T-cell (primary cell): ENCODE measurements at regions not wholly inside any gene's neighbourhood (a gene's known extent, or its start where the extent isn't known, plus 50 kb on each side); places are given as distances from the start of the nearest gene placed in this dataset.

ENCODE experiments used
- ATAC-seq, 4 experiments: fragments of 200-7000 bp in 3 of 4; fragments of 150-1000 bp in 1 of 4; cut with Tn5 transposase; replicated peaks in 1 of 4; 1 replicate in 3 of 4; 2 replicates in 1 of 4; pipeline ENCODE4 v1.10.0; 2021; ENCODE audit warnings: moderate library complexity in 3 of 4, mild to moderate bottlenecking in 2 of 4, moderate number of reproducible peaks in 1 of 4
- CTCF ChIA-PET, 2 donors: fragments of 300-600 bp; sonication (Branson Sonifier 250); formaldehyde crosslinking; loops; one replicate each; lab custom pipeline; 2022; ENCODE audit warnings: antibody characterized with exemption in 2 of 2; lab: Charles Lee
- POLR2A ChIA-PET, 2 donors: fragments of 300-600 bp; sonication (Branson Sonifier 250); formaldehyde crosslinking; loops; one replicate each; lab custom pipeline; 2022; ENCODE audit warnings: antibody characterized with exemption in 2 of 2; lab: Charles Lee
- DNase-seq, 35 experiments: peaks; one replicate each; pipeline versions ENCODE4 v3.0.0 to v3.0.0-alpha.2; 2013 to 2023
- H3K27ac ChIP-seq: one replicate; pipeline ENCODE4 v1.5.1; 2013; ENCODE audit warnings: low read length
- H3K27me3 ChIP-seq, 2 experiments: replicated peaks in 1 of 2; 1 replicate in 1 of 2; 2 replicates in 1 of 2; pipeline versions ENCODE4 v1.6.1 to v1.7.0; 2013; ENCODE audit warnings: low read length in 1 of 2, mixed read lengths in 1 of 2; ENCODE audit not compliant: control insufficient read depth in 2 of 2, insufficient read depth in 2 of 2; ENCODE audit errors: extremely low read depth in 1 of 2
- H3K36me3 ChIP-seq, 2 donors: 1 replicate in 1 of 2; 2 replicates in 1 of 2; pipeline versions ENCODE4 v1.6.1 to v1.7.0; 2013; ENCODE audit warnings: low read length in 1 of 2; ENCODE audit not compliant: control insufficient read depth in 2 of 2, insufficient read depth in 1 of 2; ENCODE audit errors: extremely low read depth in 1 of 2
- H3K4me1 ChIP-seq, 2 experiments: 1 replicate in 1 of 2; 2 replicates in 1 of 2; pipeline versions ENCODE4 v1.6.1 to v1.7.0; 2013; ENCODE audit warnings: low read length in 2 of 2, mixed read lengths in 1 of 2; ENCODE audit not compliant: insufficient read depth in 2 of 2, control insufficient read depth in 1 of 2; ENCODE audit errors: extremely low read depth in 1 of 2
- H3K4me3 ChIP-seq, 2 donors: 1 replicate in 1 of 2; 2 replicates in 1 of 2; pipeline versions ENCODE4 v1.5.1 to v1.7.0; 2013; ENCODE audit warnings: mild to moderate bottlenecking in 2 of 2, low read length in 1 of 2, moderate library complexity in 1 of 2; ENCODE audit not compliant: control insufficient read depth in 1 of 2; ENCODE audit errors: extremely low read depth in 1 of 2
- H3K9me3 ChIP-seq: 2 replicates; pipeline ENCODE4 v1.7.0; 2013
- H3K27ac Mint-ChIP-seq, 2 donors: one replicate each; pipeline ENCODE4 v1.8.0; 2020 to 2021; ENCODE audit warnings: mild to moderate bottlenecking in 2 of 2, mixed read lengths in 2 of 2
- H3K27me3 Mint-ChIP-seq, 2 donors: one replicate each; pipeline ENCODE4 v1.8.0; 2021 to 2022; ENCODE audit warnings: mixed read lengths in 2 of 2
- H3K36me3 Mint-ChIP-seq: one replicate; pipeline ENCODE4 v1.8.0; 2021; ENCODE audit warnings: mixed read lengths
- H3K4me1 Mint-ChIP-seq, 3 donors: one replicate each; pipeline ENCODE4 v1.8.0; 2020 to 2022; ENCODE audit warnings: mixed read lengths in 3 of 3, mild to moderate bottlenecking in 1 of 3
- H3K4me3 Mint-ChIP-seq, 3 donors: one replicate each; pipeline ENCODE4 v1.8.0; 2020 to 2022; ENCODE audit warnings: mild to moderate bottlenecking in 3 of 3, mixed read lengths in 3 of 3, moderate library complexity in 3 of 3
- H3K9me3 Mint-ChIP-seq, 3 donors: one replicate each; pipeline ENCODE4 v1.8.0; 2020 to 2022; ENCODE audit warnings: mixed read lengths in 3 of 3
- WGBS: methylation state at CpG from one replicate; pipeline ENCODE4 v1.1.5; 2013; ENCODE audit warnings: missing lambda C conversion rate; ENCODE audit not compliant: insufficient coverage; 5-methylcytosine and 5-hydroxymethylcytosine counted together

- ATAC-seq (no peak), DNase-seq (no peak)
- Histone ChIP-seq H3K27ac (no peak overlapping the region), H3K4me3 (no peak overlapping the region), H3K9me3 (no peaks in the 10 kb centered on the region), H3K4me1 (peaks cover 0 to 4% of the 10 kb centered on the region in 2 experiments), H3K36me3 (no peaks in the 10 kb centered on the region), H3K27me3 (peaks cover 9 to 33% of the 10 kb centered on the region in 2 experiments)
- Mint-ChIP-seq H3K27ac (no peak overlapping the region), H3K27me3 (peaks cover 37 to 65% of the 10 kb centered on the region in 2 donors), H3K4me1 (peaks cover 11 to 14% (median 13%) of the 10 kb centered on the region in 3 donors), H3K9me3 (peaks cover 0 to 17% (median 8%) of the 10 kb centered on the region in 3 donors), H3K36me3 (no peaks in the 10 kb centered on the region), H3K4me3 (peak overlapping the region in 1 of 3 donors; percentile 32)
- POLR2A ChIA-PET = no interaction called here
- CTCF ChIA-PET = no interaction called here
- 76% methylated on average over 11 of the region's 12 CpGs for WGBS
Measured at GRCh38 chr1:38476850-38477178, 382.8 kb downstream of the RRAGC start.

GRCh38 chr1:38476111-38476849 is 383.3 kb downstream of the RRAGC start:
- Mint-ChIP-seq H3K27ac (no peak overlapping the region), H3K4me1 (peaks cover 11 to 14% (median 13%) of the 10 kb centered on the region in 3 donors), H3K4me3 (peak overlapping the region in 2 of 3 donors; percentile 32 to 67), H3K36me3 (no peaks in the 10 kb centered on the region), H3K9me3 (peaks cover 0 to 17% (median 8%) of the 10 kb centered on the region in 3 donors), H3K27me3 (peaks cover 40 to 65% of the 10 kb centered on the region in 2 donors)
- Histone ChIP-seq H3K36me3 (no peaks in the 10 kb centered on the region), H3K4me3 (peak overlapping the region in 1 of 2 donors; percentile 11), H3K27me3 (peaks cover 9 to 32% of the 10 kb centered on the region in 2 experiments), H3K4me1 (peaks cover 0 to 4% of the 10 kb centered on the region in 2 experiments), H3K9me3 (no peaks in the 10 kb centered on the region), H3K27ac (no peak overlapping the region)
- ChIA-PET POLR2A (no interaction called here), CTCF (no interaction called here)
- ATAC-seq (no peak), DNase-seq (no peak)
- WGBS = 34% methylated on average over 42 of the region's 46 CpGs

GRCh38 chr1:38475624-38476005 is 384.0 kb downstream of the RRAGC start:
- Histone ChIP-seq H3K36me3 (no peaks in the 10 kb centered on the region), H3K4me1 (peaks cover 0 to 4% of the 10 kb centered on the region in 2 experiments), H3K4me3 (no peak overlapping the region), H3K27ac (no peak overlapping the region), H3K27me3 (peaks cover 9 to 26% of the 10 kb centered on the region in 2 experiments), H3K9me3 (no peaks in the 10 kb centered on the region)
- ATAC-seq (no peak), DNase-seq (no peak)
- POLR2A ChIA-PET = no interaction called here
- peaks cover 0 to 17% (median 8%) of the 10 kb centered on the region in 3 donors for H3K9me3 Mint-ChIP-seq
- peaks cover 42 to 64% of the 10 kb centered on the region in 2 donors for H3K27me3 Mint-ChIP-seq
- H3K36me3 Mint-ChIP-seq = no peaks in the 10 kb centered on the region
- CTCF ChIA-PET = interaction anchor here in 1 of 2 donors (0.8 kb wide), 1 partner anchor 24 kb away, joined by 3 read pairs; no protein-coding TSS in a partner anchor
- peak overlapping the region in 1 of 2 donors; percentile 67 for H3K27ac Mint-ChIP-seq
- peaks cover 11 to 14% (median 13%) of the 10 kb centered on the region in 3 donors for H3K4me1 Mint-ChIP-seq
- peak overlapping the region in 2 of 3 donors; percentile 54 to 67 for H3K4me3 Mint-ChIP-seq
- 90% methylated on average over 2 of the region's 6 CpGs for WGBS

GRCh38 chr1:38474738-38475623 is 384.6 kb downstream of the RRAGC start:
- DNase-seq (peak in 2 of 35 experiments; percentile 1 to 11), ATAC-seq (peak in 3 of 4 experiments; percentile 32 to 73 (median 64))
- CTCF ChIA-PET = interaction anchor here (0.6 to 0.8 kb wide), 2 partner anchors 24 to 73 kb away, joined by 3 read pairs; no protein-coding TSS in a partner anchor
- H3K4me3 ChIP-seq = no peak overlapping the region
- H3K36me3 ChIP-seq = no peaks in the 10 kb centered on the region
- H3K27ac ChIP-seq = peak overlapping the region; percentile 36
- WGBS = 36% methylated on average over 12 of the region's 18 CpGs
- H3K9me3 Mint-ChIP-seq = peaks cover 0 to 17% (median 8%) of the 10 kb centered on the region in 3 donors
- H3K27me3 Mint-ChIP-seq = peaks cover 42 to 64% of the 10 kb centered on the region in 2 donors
- no peaks in the 10 kb centered on the region for H3K9me3 ChIP-seq
- peak overlapping the region; percentile 38 to 67 (median 54) for H3K4me3 Mint-ChIP-seq
- peaks cover 9 to 21% of the 10 kb centered on the region in 2 experiments for H3K27me3 ChIP-seq
- H3K36me3 Mint-ChIP-seq = no peaks in the 10 kb centered on the region
- POLR2A ChIA-PET = no interaction called here
- H3K4me1 ChIP-seq = peaks cover 0 to 4% of the 10 kb centered on the region in 2 experiments
- H3K4me1 Mint-ChIP-seq = peaks cover 11 to 14% (median 13%) of the 10 kb centered on the region in 3 donors
- peak overlapping the region in 1 of 2 donors; percentile 67 for H3K27ac Mint-ChIP-seq

- no peaks in the 10 kb centered on the region for H3K4me1 ChIP-seq
- H3K27me3 ChIP-seq = peaks cover 2 to 6% of the 10 kb centered on the region in 2 experiments
- Mint-ChIP-seq H3K27me3 (peaks cover 26 to 32% of the 10 kb centered on the region in 2 donors), H3K9me3 (peaks cover 0 to 5% (median 2%) of the 10 kb centered on the region in 3 donors), H3K36me3 (no peaks in the 10 kb centered on the region), H3K4me1 (no peaks in the 10 kb centered on the region), H3K27ac (no peak overlapping the region), H3K4me3 (no peak overlapping the region)
- WGBS = 33% methylated on average over 1 of the region's 2 CpGs
- H3K36me3 ChIP-seq = no peaks in the 10 kb centered on the region
- DNase-seq (no peak), ATAC-seq (no peak)
- ChIA-PET POLR2A (interaction anchor here in 1 of 2 donors (0.7 kb wide), 1 partner anchor 48 kb away, joined by 8 read pairs; no protein-coding TSS in a partner anchor), CTCF (no interaction called here)
- no peak overlapping the region for H3K27ac ChIP-seq
- no peaks in the 10 kb centered on the region for H3K9me3 ChIP-seq
- H3K4me3 ChIP-seq = no peak overlapping the region
Measured at GRCh38 chr1:38466487-38466886, 393.1 kb downstream of the RRAGC start.

- no peak overlapping the region for H3K4me3 ChIP-seq
- Mint-ChIP-seq H3K4me1 (no peaks in the 10 kb centered on the region), H3K36me3 (no peaks in the 10 kb centered on the region), H3K4me3 (no peak overlapping the region), H3K9me3 (peaks cover 0 to 5% (median 2%) of the 10 kb centered on the region in 3 donors), H3K27me3 (peaks cover 22 to 29% of the 10 kb centered on the region in 2 donors), H3K27ac (no peak overlapping the region)
- DNase-seq (no peak), ATAC-seq (no peak)
- 57% methylated on average over 1 of the region's 4 CpGs for WGBS
- no peaks in the 10 kb centered on the region for H3K36me3 ChIP-seq
- H3K27me3 ChIP-seq = peaks cover 2 to 6% of the 10 kb centered on the region in 2 experiments
- no peaks in the 10 kb centered on the region for H3K9me3 ChIP-seq
- H3K27ac ChIP-seq = no peak overlapping the region
- no peaks in the 10 kb centered on the region for H3K4me1 ChIP-seq
- ChIA-PET CTCF (no interaction called here), POLR2A (interaction anchor here in 1 of 2 donors (0.7 kb wide), 1 partner anchor 47 kb away, joined by 8 read pairs; no protein-coding TSS in a partner anchor)
Measured at GRCh38 chr1:38465460-38465859, 394.1 kb downstream of the RRAGC start.
